ENCODE measurements at regions not wholly inside any gene's neighbourhood (a gene's known extent, or its start where the extent isn't known, plus 50 kb on each side); places are given as distances from the start of the nearest gene placed in this dataset.
A peak's percentile ranks its signal among the peaks of the same experiment; 100 is the strongest.

DNA sequence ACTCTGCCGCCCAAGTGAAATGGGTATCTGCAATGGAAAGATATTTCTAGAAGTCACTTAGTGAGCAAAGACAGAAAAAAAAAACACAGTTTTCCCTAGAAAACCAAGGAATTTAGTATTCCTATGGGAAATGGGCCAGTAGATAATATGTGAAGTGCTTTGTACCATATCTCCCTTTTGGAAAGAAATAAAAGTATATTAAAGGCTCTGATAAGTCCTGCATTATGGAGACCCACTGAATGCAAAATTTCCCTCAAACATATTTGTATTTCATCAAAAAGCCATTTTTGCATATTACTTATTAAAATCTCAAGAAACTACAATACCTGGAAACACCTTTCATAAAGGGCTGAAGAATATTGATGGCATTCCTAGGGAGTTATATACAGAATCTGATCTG, 51.6 kb upstream of the DYNLRB2 start:
- DNase-seq (ENCODE audit: low read depth in 2 of 2), result no peak

DNA sequence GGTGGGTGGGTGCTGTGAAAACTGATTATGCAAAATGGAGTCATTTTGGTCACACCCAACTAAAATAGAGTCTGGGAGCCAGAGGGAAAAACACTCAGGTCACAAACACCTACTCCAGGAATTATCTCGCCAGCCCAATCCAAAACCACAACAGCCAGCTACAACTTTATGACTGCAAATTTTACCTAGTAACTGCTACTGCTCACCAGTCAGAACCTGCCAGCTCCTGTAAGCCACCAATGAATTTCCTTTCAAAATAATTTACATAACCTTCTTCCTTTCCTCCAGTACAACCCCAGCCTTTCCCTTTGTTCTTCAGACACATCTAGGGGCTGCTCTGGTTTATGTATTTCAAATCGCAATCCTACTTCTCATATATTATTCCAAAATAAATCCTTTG, 52.6 kb upstream of the DYNLRB2 start:
- DNase-seq (ENCODE audit: low read depth in 2 of 2), result no peak

GRCh38 chr16:80480664-80481063, 60.1 kb upstream of the DYNLRB2 start:
- DNase-seq (ENCODE audit: low read depth in 2 of 2), result no peak

- DNase-seq (ENCODE audit: low read depth in 2 of 2), result no peak
These were observed 63.0 kb upstream of the DYNLRB2 start for GRCh38 chr16:80477838-80478237.

GRCh38 chr16:80468029-80468428, 72.8 kb upstream of the DYNLRB2 start:
- no peak for DNase-seq (ENCODE audit: low read depth in 2 of 2)

- DNase-seq (ENCODE audit: low read depth in 2 of 2), result peak; percentile 50 to 64
These were observed 74.5 kb upstream of the DYNLRB2 start for GRCh38 chr16:80466024-80466987.

DNA sequence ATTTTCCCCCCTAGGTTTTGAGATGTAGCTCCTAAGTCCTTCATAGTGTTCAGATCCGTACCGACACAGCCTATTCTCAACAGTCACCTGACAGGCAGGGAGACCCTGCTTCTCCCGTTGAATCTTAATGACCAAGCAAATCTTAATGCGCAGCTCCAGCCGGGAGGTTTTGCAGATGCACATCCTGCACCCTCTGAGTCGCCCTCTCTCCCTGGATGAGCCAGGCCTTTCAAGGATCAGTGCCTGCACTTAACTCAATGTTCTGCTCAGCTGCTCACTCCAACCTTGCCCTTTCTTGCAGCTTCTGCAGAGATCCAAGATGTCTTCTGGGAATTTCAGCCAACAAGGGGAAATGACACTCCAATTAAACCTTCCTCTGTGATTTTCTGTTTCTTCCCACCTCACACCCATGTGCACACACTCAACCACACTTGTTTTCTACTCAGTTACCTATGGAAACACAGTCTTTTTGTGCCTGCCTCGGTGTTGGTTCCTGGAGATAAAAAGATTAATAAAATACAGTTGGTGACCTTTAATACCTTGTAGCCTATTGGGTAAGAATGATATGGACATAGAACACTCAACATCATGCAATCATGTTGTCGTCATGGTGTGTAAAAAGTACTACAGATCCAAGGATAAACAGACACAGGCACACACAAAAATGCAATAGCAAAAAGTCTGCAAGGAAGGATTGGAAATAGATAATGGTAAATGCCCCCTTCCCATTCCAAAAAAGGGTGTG, 76.9 kb upstream of the DYNLRB2 start:
- no peak for DNase-seq (ENCODE audit: low read depth in 2 of 2)

DNA sequence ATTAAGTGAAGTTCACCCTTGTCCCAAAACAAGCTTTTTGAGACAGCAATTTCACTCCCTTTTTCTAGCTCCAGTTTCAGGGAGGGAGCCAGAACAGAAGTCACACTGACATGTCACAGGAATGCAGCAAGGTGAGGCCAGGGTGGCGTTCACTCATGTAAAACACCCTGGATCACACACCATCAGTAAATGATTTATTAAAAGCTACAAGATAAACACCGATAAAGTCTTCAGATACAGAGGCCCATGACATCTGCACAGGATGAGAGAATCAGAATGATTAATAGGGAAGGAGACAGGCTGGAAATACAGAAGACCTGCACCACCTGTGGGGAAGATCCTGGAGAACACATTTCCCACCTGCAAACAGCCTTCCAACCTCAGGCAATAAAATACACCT, 77.5 kb upstream of the DYNLRB2 start:
- no peak for DNase-seq (ENCODE audit: low read depth in 2 of 2)

GRCh38 chr16:80462917-80463316, 77.9 kb upstream of the DYNLRB2 start:
- no peak for DNase-seq (ENCODE audit: low read depth in 2 of 2)

DNA sequence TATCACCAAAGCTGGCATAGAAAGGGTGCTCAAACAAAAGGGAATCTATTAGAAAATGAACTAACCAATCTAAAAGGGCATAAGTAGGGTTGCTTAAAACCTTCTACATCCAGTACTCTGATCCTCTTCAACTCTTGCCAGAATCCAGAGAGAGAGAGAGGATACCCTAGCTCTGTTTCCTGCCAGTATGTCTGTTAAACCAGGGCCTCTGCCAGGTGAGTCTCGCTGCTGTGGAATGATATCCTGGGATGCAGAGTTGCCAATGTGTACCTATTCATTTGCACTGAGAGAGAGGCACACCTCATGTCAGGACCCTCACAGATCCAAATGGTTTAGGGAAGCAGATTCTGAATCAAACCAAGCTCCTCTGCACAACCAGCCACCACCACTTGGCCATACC, 79.8 kb upstream of the DYNLRB2 start:
- DNase-seq (ENCODE audit: low read depth in 2 of 2), result no peak

DNA sequence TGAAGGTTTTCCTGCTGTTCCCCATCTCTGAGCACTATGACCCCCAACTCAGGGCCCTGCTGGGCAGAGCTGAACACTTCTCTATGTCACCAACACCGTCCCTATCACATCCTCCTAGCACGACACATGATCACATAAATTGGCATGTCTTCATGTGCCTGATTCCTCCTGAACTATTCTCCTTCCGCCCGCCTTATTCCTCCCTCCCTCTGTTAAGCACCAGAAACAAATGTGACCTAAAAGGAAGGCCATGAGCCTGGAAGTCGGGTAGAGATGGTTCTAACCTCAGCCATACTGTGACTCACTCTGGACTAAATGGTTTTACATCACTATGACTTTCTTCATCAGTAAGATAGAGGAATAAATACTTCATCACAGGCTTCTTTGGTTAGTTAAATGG, 80.8 kb upstream of the DYNLRB2 start:
- DNase-seq (ENCODE audit: low read depth in 2 of 2), result no peak

DNA sequence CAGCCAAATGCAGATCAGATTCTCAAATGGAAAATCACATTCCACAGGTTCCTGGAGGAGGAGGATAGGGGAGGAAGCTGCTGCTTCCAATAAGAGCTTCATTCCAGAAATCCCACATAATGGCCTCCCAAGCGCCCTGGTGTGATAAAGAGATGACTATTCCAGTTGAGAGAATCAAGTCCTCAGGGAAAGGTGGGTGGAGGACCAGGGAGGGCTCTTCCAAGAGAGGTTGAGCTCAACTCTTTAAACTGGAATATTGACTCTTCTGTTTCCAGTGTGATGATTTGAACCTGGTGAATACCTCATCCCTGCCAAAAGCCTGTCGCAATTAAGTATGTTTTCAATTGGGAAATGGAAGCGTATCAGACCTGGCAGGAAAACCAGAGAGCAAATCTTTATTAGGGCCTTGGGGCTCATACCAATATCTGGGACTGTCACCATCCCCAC, 81.4 kb upstream of the DYNLRB2 start:
- no peak for DNase-seq (ENCODE audit: low read depth in 2 of 2)

- no peak for DNase-seq (ENCODE audit: low read depth in 2 of 2)
These were observed 82.9 kb upstream of the DYNLRB2 start for GRCh38 chr16:80457871-80458270.

GRCh38 chr16:80454802-80455201, 86.0 kb upstream of the DYNLRB2 start:
- no peak for DNase-seq (ENCODE audit: low read depth in 2 of 2)

- DNase-seq (ENCODE audit: low read depth in 2 of 2), result no peak
These were observed 91.4 kb upstream of the DYNLRB2 start for GRCh38 chr16:80449392-80449791.

DNA sequence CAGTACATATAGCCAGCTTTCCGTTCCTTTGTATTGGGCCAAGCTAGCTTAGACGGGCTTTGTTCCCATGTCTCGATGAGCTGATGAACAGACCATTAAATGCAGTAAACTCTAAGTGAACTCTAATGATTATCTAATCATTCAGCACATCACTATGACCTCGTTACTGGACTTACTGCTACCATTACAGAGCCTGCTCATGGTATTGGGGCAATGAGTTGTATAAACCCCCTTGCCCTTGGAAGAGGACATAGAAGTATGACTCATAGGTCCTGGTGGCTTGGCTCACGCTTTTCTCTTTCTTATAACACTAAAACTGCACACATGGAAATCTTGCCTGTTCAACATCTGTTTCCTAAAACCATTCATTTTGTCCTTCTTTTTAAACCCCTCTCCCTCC, 93.6 kb upstream of the DYNLRB2 start:
- DNase-seq (ENCODE audit: low read depth in 2 of 2), result no peak

DNA sequence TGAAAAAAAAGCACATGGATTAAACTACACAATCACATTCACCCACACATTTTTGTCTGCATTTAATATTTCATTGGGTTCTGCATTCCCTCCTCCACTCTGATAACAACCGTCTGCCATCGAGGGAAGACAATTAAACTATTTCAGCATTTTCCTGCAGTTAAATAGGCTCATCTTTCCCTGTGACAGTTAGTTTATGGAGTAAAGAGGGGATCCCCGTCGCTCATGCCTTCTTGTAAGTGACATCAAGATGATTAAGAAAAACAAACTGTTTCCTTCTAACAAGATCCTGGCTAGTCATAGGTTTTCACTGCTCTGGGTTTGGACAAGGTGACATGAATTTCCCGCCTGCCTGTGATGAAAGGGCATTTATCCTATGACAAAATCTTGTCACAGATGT, 98.0 kb upstream of the DYNLRB2 start:
- no peak for DNase-seq (ENCODE audit: low read depth in 2 of 2)

GRCh38 chr16:80441935-80442334, 98.9 kb upstream of the DYNLRB2 start:
- no peak for DNase-seq (ENCODE audit: low read depth in 2 of 2)

- DNase-seq (ENCODE audit: low read depth in 2 of 2), result no peak
These were observed 100.1 kb upstream of the DYNLRB2 start for GRCh38 chr16:80440667-80441066.

- no peak for DNase-seq (ENCODE audit: low read depth in 2 of 2)
These were observed 103.1 kb upstream of the DYNLRB2 start for GRCh38 chr16:80437707-80438106.

- no peak for DNase-seq (ENCODE audit: low read depth in 2 of 2)
These were observed 104.3 kb upstream of the DYNLRB2 start for GRCh38 chr16:80436510-80436909.

GRCh38 chr16:80433623-80434022, 107.2 kb upstream of the DYNLRB2 start:
- DNase-seq (ENCODE audit: low read depth in 2 of 2), result no peak

DNA sequence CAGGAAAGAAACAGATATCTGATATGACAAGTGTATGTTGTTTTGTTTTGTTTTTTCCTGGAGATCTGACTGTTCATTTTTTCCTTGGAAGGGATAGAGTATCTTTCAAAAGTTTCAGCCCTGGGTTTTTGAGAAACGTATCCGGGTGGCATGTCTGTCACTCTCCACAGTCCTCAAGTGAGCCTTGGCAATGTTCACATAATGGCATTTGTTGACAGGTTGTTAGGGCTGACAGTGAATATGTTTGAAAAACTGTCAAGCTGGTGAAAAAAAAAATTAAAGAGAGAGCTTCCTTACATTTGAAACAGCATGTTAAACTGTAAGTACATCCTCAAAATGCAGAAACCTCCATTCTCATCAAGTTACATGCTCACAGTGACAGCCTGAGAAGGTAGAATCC, 113.0 kb upstream of the DYNLRB2 start:
- no peak for DNase-seq (ENCODE audit: low read depth in 2 of 2)

All from stimulated activated CD4-positive, alpha-beta T cell treated with anti-CD3 and anti-CD28 coated beads, Interleukin-4, amount 100 ng/mL, for 48 hours (primary cell).